ENCODE measurements at regions not wholly inside any gene's neighbourhood (a gene's known extent, or its start where the extent isn't known, plus 50 kb on each side); places are given as distances from the start of the nearest gene placed in this dataset.

DNA sequence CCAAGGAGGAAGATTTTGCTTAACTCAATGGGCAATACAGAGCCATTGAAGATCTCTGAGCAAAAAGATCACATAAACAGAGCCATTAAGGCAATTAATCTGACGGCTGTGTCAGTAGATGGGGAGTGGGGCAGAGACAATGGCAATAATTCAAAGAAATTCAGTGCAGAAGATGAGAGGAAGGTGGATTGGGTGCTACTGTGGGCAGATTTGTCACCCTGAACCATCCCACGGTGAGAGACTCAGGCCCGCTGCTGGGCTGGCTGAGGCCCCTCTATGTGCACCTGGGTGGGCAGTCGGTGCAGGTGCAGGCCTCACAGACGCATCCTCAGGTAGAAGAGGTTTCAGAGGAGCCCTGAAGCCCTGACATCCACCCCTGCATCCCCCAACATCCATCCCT is 458.6 kb downstream of the EIPR1 start:
- H3K4me3 ChIP-seq (ENCODE audit: insufficient read depth, low read depth, low read length), result no peak overlapping the region
- no peaks in the 10 kb centered on the region for H3K79me1 ChIP-seq (ENCODE audit: low read depth in 1 of 2, low read length in 2 of 2)
- no peak overlapping the region for H3K23ac ChIP-seq (ENCODE audit: low read depth, low read length)
- DNase-seq, result no peak
- no peak overlapping the region for H4K91ac ChIP-seq (ENCODE audit: insufficient read depth, low read depth, low read length)
- no peak overlapping the region for H2BK15ac ChIP-seq (ENCODE audit: low read depth, low read length)
- H4K5ac ChIP-seq (ENCODE audit: low read depth, low read length), result no peak overlapping the region
- H3K9ac ChIP-seq (ENCODE audit: low read depth, low read length), result no peak overlapping the region
- H3K27me3 ChIP-seq (ENCODE audit: control insufficient read depth, insufficient read depth, low read length), result no peaks in the 10 kb centered on the region
- H4K8ac ChIP-seq (ENCODE audit: low read depth in 2 of 2, low read length in 2 of 2), result no peak overlapping the region
- no TSS peak for BruUV-seq (replicated peaks)
- no peak overlapping the region for H2BK120ac ChIP-seq (ENCODE audit: low read depth, low read length)
- CTCF ChIA-PET, result no interaction called here
- POLR2A ChIA-PET (ENCODE audit: unreplicated experiment), result no interaction called here
- H3K9me1 ChIP-seq (ENCODE audit: insufficient read depth, low read length), result no peaks in the 10 kb centered on the region
- H3K9me3 ChIP-seq (ENCODE audit: control insufficient read depth, insufficient read depth, low read length), result peaks cover 37% of the 10 kb centered on the region
- H3K4me1 ChIP-seq (ENCODE audit: control insufficient read depth, insufficient read depth, low read length), result no peaks in the 10 kb centered on the region
- in situ Hi-C loops (cut with MboI; ENCODE audit: low sequenced_read_pairs) (no loop called here), intact Hi-C loops (cut with micrococcal nuclease) (no loop called here), dilution Hi-C loops (cut with HindIII; ENCODE audit: low sequenced_read_pairs, unreplicated experiment) (no loop called here)
- H3K4ac ChIP-seq (ENCODE audit: low read depth, low read length), result no peak overlapping the region
- H2AK5ac ChIP-seq (ENCODE audit: low read depth, low read length), result no peak overlapping the region
- H2BK20ac ChIP-seq (ENCODE audit: low read depth, low read length), result no peak overlapping the region
- ATAC-seq (ENCODE audit: low read depth), result no peak
- no CpG with 5 or more reads among the region's 5 CpGs for WGBS, 2 experiments (ENCODE audit: extremely low coverage in 2 of 2, insufficient read length in 1 of 2)
- H3K36me3 ChIP-seq (ENCODE audit: control insufficient read depth, insufficient read depth, low read length), result no peaks in the 10 kb centered on the region
- H2BK5ac ChIP-seq (ENCODE audit: low read depth, low read length, poor library complexity, severe bottlenecking), result no peak overlapping the region
- no peak overlapping the region for H3K56ac ChIP-seq (ENCODE audit: extremely low read depth, insufficient read depth, low read length)
- no peak for TF ChIP-seq MAZ (IDR thresholded peaks at IDR 0.05; ENCODE audit: borderline replicate concordance, low read depth, low read length)
- no peak for TF ChIP-seq FOS (IDR thresholded peaks at IDR 0.05; ENCODE audit: low read depth, low read length)
- TF ChIP-seq CEBPB (IDR thresholded peaks at IDR 0.05; ENCODE audit: low read depth, low read length), result no peak
- TF ChIP-seq, protein P1, sequence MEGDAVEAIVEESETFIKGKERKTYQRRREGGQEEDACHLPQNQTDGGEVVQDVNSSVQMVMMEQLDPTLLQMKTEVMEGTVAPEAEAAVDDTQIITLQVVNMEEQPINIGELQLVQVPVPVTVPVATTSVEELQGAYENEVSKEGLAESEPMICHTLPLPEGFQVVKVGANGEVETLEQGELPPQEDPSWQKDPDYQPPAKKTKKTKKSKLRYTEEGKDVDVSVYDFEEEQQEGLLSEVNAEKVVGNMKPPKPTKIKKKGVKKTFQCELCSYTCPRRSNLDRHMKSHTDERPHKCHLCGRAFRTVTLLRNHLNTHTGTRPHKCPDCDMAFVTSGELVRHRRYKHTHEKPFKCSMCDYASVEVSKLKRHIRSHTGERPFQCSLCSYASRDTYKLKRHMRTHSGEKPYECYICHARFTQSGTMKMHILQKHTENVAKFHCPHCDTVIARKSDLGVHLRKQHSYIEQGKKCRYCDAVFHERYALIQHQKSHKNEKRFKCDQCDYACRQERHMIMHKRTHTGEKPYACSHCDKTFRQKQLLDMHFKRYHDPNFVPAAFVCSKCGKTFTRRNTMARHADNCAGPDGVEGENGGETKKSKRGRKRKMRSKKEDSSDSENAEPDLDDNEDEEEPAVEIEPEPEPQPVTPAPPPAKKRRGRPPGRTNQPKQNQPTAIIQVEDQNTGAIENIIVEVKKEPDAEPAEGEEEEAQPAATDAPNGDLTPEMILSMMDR (conservative IDR thresholded peaks at IDR 0.05; ENCODE audit: low read depth, low read length), result no peak
- TF ChIP-seq RAD21 (IDR thresholded peaks at IDR 0.05; ENCODE audit: low read length), result no peak
- TF ChIP-seq RCOR1 (IDR thresholded peaks at IDR 0.05; ENCODE audit: insufficient replicate concordance, low read length), result no peak
- no peak for TF ChIP-seq SMC3 (IDR thresholded peaks at IDR 0.05; ENCODE audit: low read depth, low read length)
- H3K18ac ChIP-seq (ENCODE audit: low read depth, low read length), result no peak overlapping the region
- H3K27ac ChIP-seq (ENCODE audit: insufficient read depth, low read length), result no peak overlapping the region
- H2AK9ac ChIP-seq (replicated peaks; ENCODE audit: low read depth, low read length, poor library complexity), result no peak overlapping the region
- no peaks in the 10 kb centered on the region for H4K20me1 ChIP-seq (ENCODE audit: insufficient read depth, low read length)
- H3K4me2 ChIP-seq (ENCODE audit: low read depth, low read length), result no peak overlapping the region
- H2AFZ ChIP-seq (replicated peaks; ENCODE audit: low read length, poor library complexity), result no peak overlapping the region
- no peak overlapping the region for H3K14ac ChIP-seq (replicated peaks; ENCODE audit: low read depth, low read length)
